Central memory CD8-positive, alpha-beta T cell (primary cell): ENCODE measurements at regions not wholly inside any gene's neighbourhood (a gene's known extent, or its start where the extent isn't known, plus 50 kb on each side); places are given as distances from the start of the nearest gene placed in this dataset.

ENCODE experiments used
- ATAC-seq: fragments of 150-1000 bp; cut with Tn5 transposase; replicated peaks from 2 replicates; pipeline ENCODE4 v1.10.0; 2022; ENCODE audit warnings: mild to moderate bottlenecking, moderate FRiP score, moderate number of reproducible peaks; ENCODE audit not compliant: poor library complexity, severe bottlenecking; ENCODE audit errors: extremely low read depth
- DNase-seq, 2 donors: peaks; one replicate each; pipeline ENCODE4 v3.0.0; 2021; ENCODE audit warnings: low spot score in 2 of 2
- H3K27ac Mint-ChIP-seq: one replicate; pipeline ENCODE4 v1.8.0; 2022; ENCODE audit warnings: low read depth, mild to moderate bottlenecking, moderate library complexity, mixed read lengths
- H3K27me3 Mint-ChIP-seq: one replicate; pipeline ENCODE4 v1.8.0; 2022; ENCODE audit warnings: mixed read lengths
- H3K36me3 Mint-ChIP-seq: one replicate; pipeline ENCODE4 v1.8.0; 2022; ENCODE audit warnings: mild to moderate bottlenecking, moderate library complexity, mixed read lengths; ENCODE audit not compliant: insufficient read depth
- H3K4me1 Mint-ChIP-seq: one replicate; pipeline ENCODE4 v1.8.0; 2022; ENCODE audit warnings: mixed read lengths
- H3K4me3 Mint-ChIP-seq: one replicate; pipeline ENCODE4 v1.8.0; 2022; ENCODE audit warnings: mild to moderate bottlenecking, moderate library complexity, mixed read lengths
- H3K9me3 Mint-ChIP-seq: one replicate; pipeline ENCODE4 v1.8.0; 2022; ENCODE audit warnings: mixed read lengths

DNA sequence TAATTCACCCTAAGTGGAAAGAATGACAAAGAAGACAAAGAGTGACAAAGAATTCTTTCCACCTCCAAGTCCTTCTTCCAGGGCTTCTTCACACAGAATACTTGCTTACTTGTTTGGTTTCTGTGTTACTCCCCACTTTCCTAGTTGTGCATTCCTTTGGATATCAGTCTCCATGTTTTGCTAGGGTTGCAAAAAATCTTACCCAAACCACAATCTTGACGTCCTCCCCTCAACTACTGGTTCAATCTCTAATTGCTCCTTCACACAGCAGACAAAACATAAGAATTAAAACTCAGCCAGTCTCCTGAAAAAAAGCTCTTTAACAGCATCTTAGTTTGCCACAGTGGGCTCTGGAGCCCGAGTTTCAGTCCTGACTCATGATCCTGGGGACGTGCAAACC is 297.6 kb upstream of the CHRNA7 start:
- ATAC-seq (no peak), DNase-seq (no peak)
- H3K27me3 Mint-ChIP-seq: peaks cover 66% of the 10 kb centered on the region
- H3K36me3 Mint-ChIP-seq: no peaks in the 10 kb centered on the region
- H3K9me3 Mint-ChIP-seq: peaks cover 15% of the 10 kb centered on the region
- H3K4me1 Mint-ChIP-seq: no peaks in the 10 kb centered on the region
- no peak overlapping the region for H3K4me3 Mint-ChIP-seq
- H3K27ac Mint-ChIP-seq: no peak overlapping the region

DNA sequence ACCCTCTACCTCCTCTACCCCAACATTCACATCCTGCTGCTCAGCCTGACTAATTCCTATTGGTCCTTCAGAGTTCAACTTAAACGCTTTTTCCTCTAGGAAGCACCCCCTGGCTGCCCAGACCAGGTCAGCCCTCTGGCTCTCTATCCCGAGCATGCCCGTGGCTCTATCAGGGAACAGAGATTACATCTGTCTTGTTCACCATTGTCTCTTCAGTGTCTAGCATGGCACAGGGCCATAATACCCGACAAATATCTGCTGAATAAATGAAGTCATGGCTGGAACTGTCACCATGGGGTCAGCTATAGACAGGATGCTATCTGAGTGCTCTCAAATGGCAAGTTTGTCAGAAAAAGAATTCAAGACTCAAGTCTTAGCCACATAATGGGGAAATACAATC is 296.9 kb upstream of the CHRNA7 start:
- Mint-ChIP-seq H3K4me1 (no peaks in the 10 kb centered on the region), H3K36me3 (no peaks in the 10 kb centered on the region), H3K9me3 (peaks cover 13% of the 10 kb centered on the region), H3K27ac (no peak overlapping the region), H3K27me3 (peaks cover 66% of the 10 kb centered on the region), H3K4me3 (no peak overlapping the region)
- no peak for ATAC-seq
- no peak for DNase-seq

- H3K9me3 Mint-ChIP-seq: peaks cover 12% of the 10 kb centered on the region
- DNase-seq: no peak
These were observed 290.1 kb upstream of the CHRNA7 start for GRCh38 chr15:31740203-31740602.

DNA sequence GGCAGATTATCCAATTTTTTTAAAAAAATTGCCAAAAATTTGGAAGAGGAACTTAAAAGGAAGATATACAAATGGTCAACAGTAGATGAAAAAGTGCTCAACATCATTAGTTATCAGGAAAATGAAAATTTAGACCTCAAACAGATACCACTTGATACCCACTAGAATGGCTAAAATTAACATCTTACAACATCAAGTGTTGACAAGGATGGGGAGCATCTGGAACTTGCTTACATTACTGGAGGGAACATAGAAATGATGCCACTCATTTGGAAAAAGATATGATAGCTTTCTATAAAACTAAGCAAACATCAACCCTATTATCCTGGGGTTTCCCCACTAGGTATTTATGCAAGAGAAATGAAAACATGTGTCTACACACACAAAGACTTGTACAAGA is 284.5 kb upstream of the CHRNA7 start:
- peaks cover 20% of the 10 kb centered on the region for H3K27me3 Mint-ChIP-seq

More at GRCh38 chr15:31740203-31740602, 290.1 kb upstream of the CHRNA7 start:
- no peak for ATAC-seq
- Mint-ChIP-seq H3K4me1 (no peaks in the 10 kb centered on the region), H3K4me3 (no peak overlapping the region), H3K27me3 (peaks cover 17% of the 10 kb centered on the region), H3K36me3 (no peaks in the 10 kb centered on the region), H3K27ac (no peak overlapping the region)

DNA sequence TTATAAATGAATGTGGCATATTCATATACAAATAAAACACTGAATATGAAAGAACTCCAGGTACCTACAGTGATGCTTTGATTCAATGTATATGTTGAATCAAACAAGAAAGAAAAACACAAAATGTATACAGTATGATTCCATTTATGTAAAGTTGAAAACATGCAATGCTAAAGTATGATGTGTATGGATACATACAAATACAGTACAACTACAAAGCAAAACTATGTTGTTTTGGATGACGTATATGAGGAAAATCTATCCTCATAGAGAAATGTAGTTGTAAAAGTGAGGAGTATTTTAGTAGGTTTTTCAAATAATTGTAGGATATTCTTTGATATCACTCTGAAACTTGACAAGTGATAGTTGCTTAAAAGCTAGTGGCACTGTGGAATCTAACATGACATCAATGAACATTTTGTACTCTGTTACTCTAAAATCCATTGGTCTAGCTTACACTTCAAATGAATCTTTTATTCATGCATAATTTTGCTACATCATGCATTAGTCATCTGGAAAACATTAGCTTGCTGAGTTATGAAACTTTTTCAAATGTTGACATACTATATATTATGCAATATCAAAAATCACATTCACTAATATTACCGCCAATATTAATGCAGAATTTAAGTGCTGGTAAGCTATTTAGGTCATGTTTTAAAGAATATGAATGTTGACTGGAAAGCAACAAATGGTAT is 278.1 kb upstream of the CHRNA7 start:
- DNase-seq: no peak
- Mint-ChIP-seq H3K4me3 (no peak overlapping the region), H3K4me1 (no peaks in the 10 kb centered on the region), H3K27me3 (peaks cover 7% of the 10 kb centered on the region), H3K27ac (no peak overlapping the region), H3K36me3 (no peaks in the 10 kb centered on the region), H3K9me3 (peaks cover 4% of the 10 kb centered on the region)
- no peak for ATAC-seq

More for the DNA sequence above, 284.5 kb upstream of the CHRNA7 start:
- H3K36me3 Mint-ChIP-seq: no peaks in the 10 kb centered on the region
- H3K9me3 Mint-ChIP-seq: peaks cover 10% of the 10 kb centered on the region
- no peaks in the 10 kb centered on the region for H3K4me1 Mint-ChIP-seq
- ATAC-seq (no peak), DNase-seq (no peak)
- H3K4me3 Mint-ChIP-seq: no peak overlapping the region
- H3K27ac Mint-ChIP-seq: no peak overlapping the region

DNA sequence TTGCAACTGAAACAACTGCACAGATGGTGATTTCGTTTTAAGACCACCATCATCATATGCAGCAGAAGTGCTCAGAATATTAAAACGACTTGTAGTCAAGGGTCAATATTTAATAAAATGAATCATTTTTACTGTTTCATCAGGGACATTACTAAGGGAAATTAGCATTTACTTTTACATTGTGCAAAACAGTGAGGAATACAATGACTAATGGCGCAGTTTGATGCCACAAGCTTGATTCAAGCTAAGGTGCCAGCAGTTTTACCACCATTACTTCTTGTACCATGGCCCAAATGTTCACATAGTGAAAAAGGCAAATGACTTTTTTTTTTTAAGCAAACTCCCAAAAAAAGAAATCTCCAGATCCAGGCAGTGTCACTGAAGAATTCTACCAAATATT is 277.4 kb upstream of the CHRNA7 start:
- Mint-ChIP-seq H3K27ac (no peak overlapping the region), H3K4me3 (no peak overlapping the region), H3K4me1 (no peaks in the 10 kb centered on the region), H3K9me3 (peaks cover 4% of the 10 kb centered on the region), H3K36me3 (no peaks in the 10 kb centered on the region), H3K27me3 (peaks cover under 1% of the 10 kb centered on the region)
- ATAC-seq (no peak), DNase-seq (no peak)

GRCh38 chr15:31758126-31758525 is 272.2 kb upstream of the CHRNA7 start:
- ATAC-seq (no peak), DNase-seq (no peak)
- Mint-ChIP-seq H3K27me3 (peaks cover 35% of the 10 kb centered on the region), H3K36me3 (no peaks in the 10 kb centered on the region), H3K27ac (no peak overlapping the region), H3K4me3 (no peak overlapping the region), H3K9me3 (peaks cover 12% of the 10 kb centered on the region), H3K4me1 (no peaks in the 10 kb centered on the region)

DNA sequence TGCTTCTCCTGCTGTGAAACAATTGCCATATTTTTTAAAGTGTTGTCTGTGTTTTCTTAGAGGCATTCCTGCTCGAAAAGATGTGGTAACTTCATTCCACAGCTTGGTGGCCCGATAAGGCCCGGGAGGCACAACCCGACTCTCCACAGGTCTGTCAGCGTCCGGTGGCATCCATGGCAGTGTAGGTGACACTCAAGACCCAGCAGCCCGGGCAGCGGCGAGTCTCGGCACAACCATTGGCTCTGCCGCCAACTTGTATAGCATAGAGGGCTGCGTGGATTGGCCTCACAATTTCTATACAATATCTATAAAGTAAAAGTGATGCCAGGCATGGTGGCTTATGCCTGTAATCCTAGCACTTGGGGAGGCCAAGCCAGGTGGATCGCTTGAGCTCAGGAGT is 262.3 kb upstream of the CHRNA7 start:
- Mint-ChIP-seq H3K27ac (no peak overlapping the region), H3K36me3 (no peaks in the 10 kb centered on the region), H3K4me1 (no peaks in the 10 kb centered on the region), H3K9me3 (no peaks in the 10 kb centered on the region), H3K27me3 (peaks cover 20% of the 10 kb centered on the region), H3K4me3 (no peak overlapping the region)
- DNase-seq (no peak), ATAC-seq (no peak)

DNA sequence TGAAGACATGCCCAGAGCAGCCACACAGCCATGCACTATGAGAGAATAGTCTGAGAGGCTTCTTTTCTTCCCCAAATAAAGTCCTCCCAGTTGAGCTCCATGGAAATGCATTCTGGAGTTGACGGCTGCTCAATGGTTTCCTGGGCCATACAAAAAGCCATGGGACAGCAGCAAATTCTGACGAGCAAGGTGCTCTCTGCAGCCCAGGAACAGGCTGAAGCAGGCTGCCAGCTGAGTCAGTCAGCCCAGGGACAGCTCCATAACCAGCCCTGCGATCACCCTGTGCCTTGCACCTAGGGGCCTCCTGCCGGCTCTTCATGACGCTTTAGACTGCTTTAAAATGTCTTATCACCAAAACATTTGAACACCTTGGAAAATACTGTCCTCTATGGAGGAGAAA is 256.3 kb upstream of the CHRNA7 start:
- H3K36me3 Mint-ChIP-seq: no peaks in the 10 kb centered on the region
- no peak for ATAC-seq
- H3K27ac Mint-ChIP-seq: no peak overlapping the region
- DNase-seq: no peak
- H3K9me3 Mint-ChIP-seq: no peaks in the 10 kb centered on the region
- H3K4me3 Mint-ChIP-seq: no peak overlapping the region
- no peaks in the 10 kb centered on the region for H3K4me1 Mint-ChIP-seq
- peaks cover 54% of the 10 kb centered on the region for H3K27me3 Mint-ChIP-seq

GRCh38 chr15:31776039-31776438 is 254.3 kb upstream of the CHRNA7 start:
- no peak for ATAC-seq

GRCh38 chr15:31781261-31781660 is 249.1 kb upstream of the CHRNA7 start:
- H3K36me3 Mint-ChIP-seq: no peaks in the 10 kb centered on the region
- peaks cover 67% of the 10 kb centered on the region for H3K27me3 Mint-ChIP-seq
- H3K4me1 Mint-ChIP-seq: no peaks in the 10 kb centered on the region
- DNase-seq (no peak), ATAC-seq (no peak)
- no peak overlapping the region for H3K4me3 Mint-ChIP-seq
- H3K9me3 Mint-ChIP-seq: no peaks in the 10 kb centered on the region
- H3K27ac Mint-ChIP-seq: no peak overlapping the region

More at GRCh38 chr15:31776039-31776438, 254.3 kb upstream of the CHRNA7 start:
- no peaks in the 10 kb centered on the region for H3K36me3 Mint-ChIP-seq
- no peak for DNase-seq
- H3K9me3 Mint-ChIP-seq: no peaks in the 10 kb centered on the region
- H3K4me1 Mint-ChIP-seq: no peaks in the 10 kb centered on the region
- H3K4me3 Mint-ChIP-seq: no peak overlapping the region
- no peak overlapping the region for H3K27ac Mint-ChIP-seq
- H3K27me3 Mint-ChIP-seq: peaks cover 54% of the 10 kb centered on the region

DNA sequence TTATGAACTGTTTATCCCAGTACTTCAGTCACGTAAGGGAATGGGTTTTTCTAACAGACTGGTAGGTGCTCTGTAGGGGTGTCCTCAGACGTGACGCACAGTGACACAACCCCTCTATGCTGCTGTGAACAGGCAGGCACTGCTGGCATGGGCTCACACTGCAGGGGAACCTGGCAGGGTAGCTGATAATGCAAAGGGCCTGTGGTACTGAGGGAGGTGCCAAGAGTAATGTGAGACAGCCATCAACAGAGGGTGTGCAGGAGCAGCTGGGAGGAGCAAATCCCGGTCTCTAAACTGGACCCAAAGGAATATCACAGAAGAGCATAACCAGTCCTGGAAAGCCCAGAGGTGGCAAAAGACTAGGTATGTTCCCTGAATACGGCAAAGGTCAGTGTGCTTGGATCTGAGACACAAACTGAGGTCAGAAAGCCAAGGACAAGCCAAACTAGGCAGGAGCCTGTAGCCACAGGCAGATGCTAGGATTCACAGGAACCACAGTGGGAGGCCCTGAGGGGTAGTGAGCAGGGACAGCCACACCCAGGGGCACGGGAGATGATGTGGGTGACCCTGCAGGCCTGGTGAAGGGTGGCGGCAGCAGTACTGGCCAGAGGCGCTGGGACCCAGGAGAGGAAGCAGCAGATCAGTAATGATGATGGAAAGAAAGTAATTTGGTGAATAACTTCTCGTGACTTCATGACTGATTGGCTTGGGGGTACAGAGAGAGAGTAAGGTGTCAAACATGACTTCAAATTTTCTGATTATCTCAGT is 248.1 kb upstream of the CHRNA7 start:
- Mint-ChIP-seq H3K27ac (no peak overlapping the region), H3K27me3 (peaks cover 60% of the 10 kb centered on the region), H3K4me1 (no peaks in the 10 kb centered on the region), H3K9me3 (no peaks in the 10 kb centered on the region), H3K4me3 (no peak overlapping the region), H3K36me3 (no peaks in the 10 kb centered on the region)
- ATAC-seq (no peak), DNase-seq (no peak)

DNA sequence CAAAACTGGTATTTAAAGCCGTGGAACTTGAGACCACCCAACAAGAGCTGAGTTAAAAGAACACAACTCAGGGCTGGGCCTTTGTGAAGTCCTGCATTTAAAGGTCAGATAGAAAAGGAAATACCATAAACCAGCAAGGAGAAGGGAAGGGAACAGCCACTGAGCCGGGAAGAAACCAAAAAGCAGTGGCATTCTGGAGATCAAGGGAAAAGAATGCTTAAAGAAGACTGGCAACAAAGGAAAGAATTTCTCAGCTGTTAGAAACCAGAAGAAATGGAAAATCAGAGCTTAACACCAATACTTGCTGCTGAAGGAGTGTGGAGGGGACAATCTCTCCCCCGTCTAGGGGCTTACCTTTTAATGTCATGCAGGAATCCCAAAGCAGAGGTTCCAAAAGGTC is 247.4 kb upstream of the CHRNA7 start:
- no peak overlapping the region for H3K4me3 Mint-ChIP-seq
- DNase-seq: no peak
- H3K27ac Mint-ChIP-seq: no peak overlapping the region
- H3K4me1 Mint-ChIP-seq: no peaks in the 10 kb centered on the region
- H3K9me3 Mint-ChIP-seq: no peaks in the 10 kb centered on the region
- peaks cover 53% of the 10 kb centered on the region for H3K27me3 Mint-ChIP-seq
- no peak for ATAC-seq
- H3K36me3 Mint-ChIP-seq: no peaks in the 10 kb centered on the region
